NCI-H2227 (cell line): ENCODE measurements at regions not wholly inside any gene's neighbourhood (a gene's known extent, or its start where the extent isn't known, plus 50 kb on each side); places are given as distances from the start of the nearest gene placed in this dataset.
"Not testable (repeated sequence)": the region's sequence is repeated elsewhere in the genome, so short reads cannot be mapped to it uniquely, and the experiment has no call there.

Experiments
- DNase-seq: peaks from one replicate; lab custom pipeline; 2025; ENCODE audit not compliant: unreplicated experiment; lab: John Stamatoyannopoulos, UW

- no peak for DNase-seq
Observed at GRCh38 chr11:97502201-97502600, 1112.4 kb downstream of the JRKL start.

DNA sequence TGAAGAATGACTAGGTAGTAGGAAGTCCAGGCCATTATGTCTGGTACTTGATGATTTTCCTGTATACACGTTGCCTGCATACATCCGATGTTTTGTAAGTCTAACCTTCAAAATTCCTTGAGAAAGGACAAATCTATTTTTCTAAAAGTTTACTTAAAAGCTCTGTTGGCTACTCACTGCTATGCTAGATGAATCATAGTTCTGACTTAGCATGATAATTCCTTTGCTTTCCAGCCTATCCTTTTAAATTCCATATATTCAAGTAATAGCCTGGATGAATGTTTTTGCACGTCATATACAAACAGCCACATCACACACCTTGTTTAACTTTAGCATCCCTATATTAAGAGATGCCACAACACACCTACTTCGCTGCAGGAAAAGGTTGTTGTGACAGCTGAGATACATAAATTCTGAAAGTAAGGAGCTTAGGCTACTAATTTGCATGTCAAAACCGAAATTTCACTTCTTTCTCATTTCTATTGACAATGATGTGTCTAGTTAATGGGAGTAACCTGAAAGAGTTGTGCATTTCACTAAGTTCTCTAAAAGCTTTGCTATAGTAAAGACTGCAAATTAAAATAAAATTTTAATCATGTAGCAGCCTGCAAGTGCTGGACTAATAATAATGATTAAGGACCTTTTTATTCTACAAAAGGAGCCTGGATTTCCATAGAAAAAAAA, 1116.4 kb downstream of the JRKL start:
- no peak for DNase-seq

DNA sequence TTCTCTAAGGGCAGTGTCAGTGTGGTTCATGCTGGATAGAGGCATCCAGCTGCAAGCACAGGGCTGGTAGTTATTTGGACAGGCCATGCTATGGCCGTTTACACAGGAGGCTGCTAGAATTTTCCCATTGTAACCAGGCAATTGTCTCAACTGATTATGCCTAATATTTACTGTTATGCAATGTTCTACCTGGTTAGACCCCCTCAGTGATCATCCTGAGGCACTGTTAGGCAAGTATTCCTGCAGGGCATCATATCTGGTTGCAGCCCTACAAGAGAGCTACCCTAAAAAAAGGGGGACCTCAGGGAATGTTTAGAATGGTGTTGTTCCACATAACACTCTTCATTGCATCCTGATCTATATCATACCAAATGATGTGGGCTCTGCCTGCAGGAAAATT, 1124.6 kb downstream of the JRKL start:
- no peak for DNase-seq

DNA sequence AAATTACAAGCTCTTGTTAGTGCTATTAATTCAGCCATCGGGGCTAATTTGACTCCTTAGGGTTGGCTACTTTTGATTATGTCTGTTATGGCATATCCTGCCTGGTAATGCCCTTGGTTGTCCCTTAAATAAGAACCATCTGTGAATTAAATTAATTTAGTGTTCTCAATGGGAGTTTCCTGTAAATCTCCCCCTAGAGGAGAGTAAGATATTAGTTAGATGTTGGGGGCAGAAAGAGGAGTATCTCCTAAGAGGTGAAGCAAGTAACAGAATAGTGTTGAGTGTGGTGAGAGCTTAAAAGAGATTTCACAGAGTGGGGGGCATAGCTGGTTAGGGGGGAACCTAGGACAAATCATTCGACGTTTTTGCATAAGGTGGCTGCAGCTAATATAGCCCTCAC, 1126.9 kb downstream of the JRKL start:
- no peak for DNase-seq

- DNase-seq, result no peak
Observed at GRCh38 chr11:97525273-97525672, 1135.5 kb downstream of the JRKL start.

DNA sequence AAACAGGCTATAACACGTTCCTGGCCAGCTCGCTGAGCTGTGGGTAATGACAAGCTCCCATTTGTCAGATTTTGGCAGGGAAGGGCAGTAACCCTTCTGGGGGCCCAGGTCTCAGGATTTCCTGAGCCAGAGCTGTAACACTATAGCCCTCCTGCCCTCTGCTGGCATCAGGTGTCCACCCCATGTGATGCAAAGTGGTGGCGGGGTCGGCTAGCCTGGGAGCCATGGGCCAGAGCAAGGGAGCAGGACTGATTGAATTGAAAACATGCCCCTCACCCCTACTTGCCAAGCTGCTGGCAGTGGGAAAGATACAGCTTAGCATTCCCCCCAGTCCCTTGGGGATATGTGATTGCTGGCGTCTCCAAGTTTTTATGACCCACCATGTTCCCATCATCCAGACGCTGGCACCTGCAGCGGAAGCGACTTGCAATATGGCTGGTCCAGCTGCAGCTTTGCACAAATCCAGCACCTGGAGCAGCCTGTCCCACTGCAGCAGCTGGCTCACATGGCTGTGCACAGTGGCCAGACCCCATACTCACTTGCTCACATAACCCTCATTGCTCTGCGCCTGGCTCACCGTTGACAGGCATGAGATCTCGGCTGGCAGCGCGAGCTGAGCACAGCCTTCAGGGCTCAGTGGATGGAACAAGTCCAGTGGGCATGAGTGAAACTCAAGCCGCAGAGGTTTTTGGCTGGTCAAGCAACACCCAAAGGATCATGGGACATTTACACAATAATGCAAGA, 1147.8 kb downstream of the JRKL start:
- DNase-seq, result no peak

- no peak for DNase-seq
Observed at GRCh38 chr11:97544431-97544830, 1154.6 kb downstream of the JRKL start.

- no peak for DNase-seq
Observed at GRCh38 chr11:97548280-97548679, 1158.5 kb downstream of the JRKL start.

DNA sequence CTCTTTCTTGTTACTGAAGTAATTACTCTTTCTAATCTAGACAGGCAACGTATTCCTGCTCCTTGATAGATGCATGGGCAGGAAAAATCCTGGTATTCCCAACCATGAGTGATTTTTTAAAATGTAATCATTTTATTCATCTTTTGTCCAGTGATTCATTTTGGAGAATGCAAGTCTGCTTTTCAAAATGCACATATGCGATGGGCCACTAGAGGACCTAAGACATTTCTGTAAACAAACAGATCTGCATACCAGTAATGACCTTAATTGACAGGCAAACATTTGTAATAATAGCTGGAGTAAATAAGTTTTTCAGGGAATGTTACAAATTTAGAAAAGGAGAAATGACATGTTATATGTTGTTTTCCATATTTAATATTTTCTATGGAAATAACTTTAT, 1167.6 kb downstream of the JRKL start:
- DNase-seq, result no peak

DNA sequence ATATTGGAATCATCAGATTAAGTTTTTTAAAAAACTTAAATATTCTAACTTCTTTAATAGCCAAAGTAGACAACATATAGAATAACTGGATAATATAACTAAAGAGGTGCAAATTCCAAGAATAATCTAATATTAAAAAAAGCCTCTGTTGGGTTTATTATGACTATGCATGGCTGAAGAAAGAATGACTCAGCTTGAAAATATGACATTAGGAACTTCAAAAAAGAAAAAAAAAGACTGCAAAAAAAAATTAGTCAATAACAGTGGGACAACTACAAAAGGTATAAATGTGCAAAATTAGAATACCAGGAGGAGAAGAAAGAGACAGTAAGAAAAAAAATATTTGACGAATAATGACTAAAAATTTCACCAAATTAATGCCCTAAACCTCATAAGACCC, 1178.0 kb downstream of the JRKL start:
- no peak for DNase-seq

- no peak for DNase-seq
Observed at GRCh38 chr11:97570636-97571035, 1180.8 kb downstream of the JRKL start.

GRCh38 chr11:97573771-97574170, 1184.0 kb downstream of the JRKL start:
- not testable (repeated sequence) for DNase-seq

GRCh38 chr11:97574976-97575665, 1185.3 kb downstream of the JRKL start:
- DNase-seq, result no peak

GRCh38 chr11:97607291-97608000, 1217.6 kb downstream of the JRKL start:
- no peak for DNase-seq

DNA sequence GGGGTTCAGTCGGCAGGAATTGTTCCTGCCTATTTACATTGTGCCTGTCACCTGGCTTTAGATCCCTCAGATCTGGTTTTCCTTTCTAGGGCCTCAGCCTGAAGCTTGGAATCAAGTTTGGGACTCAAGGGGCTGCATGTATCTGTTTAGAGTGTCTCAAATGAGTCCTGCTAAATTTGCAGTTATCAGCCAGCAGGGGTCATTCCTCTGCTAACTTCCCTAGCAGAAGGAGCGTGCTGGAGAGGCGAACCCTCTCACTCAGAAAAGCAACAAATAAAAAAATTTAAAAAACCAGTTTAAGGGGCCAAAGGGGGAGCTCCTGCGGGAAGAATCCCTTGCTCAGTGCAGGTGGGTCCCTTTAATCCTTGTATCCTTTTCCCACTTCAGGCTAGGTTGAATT, 1220.2 kb downstream of the JRKL start:
- no peak for DNase-seq

DNA sequence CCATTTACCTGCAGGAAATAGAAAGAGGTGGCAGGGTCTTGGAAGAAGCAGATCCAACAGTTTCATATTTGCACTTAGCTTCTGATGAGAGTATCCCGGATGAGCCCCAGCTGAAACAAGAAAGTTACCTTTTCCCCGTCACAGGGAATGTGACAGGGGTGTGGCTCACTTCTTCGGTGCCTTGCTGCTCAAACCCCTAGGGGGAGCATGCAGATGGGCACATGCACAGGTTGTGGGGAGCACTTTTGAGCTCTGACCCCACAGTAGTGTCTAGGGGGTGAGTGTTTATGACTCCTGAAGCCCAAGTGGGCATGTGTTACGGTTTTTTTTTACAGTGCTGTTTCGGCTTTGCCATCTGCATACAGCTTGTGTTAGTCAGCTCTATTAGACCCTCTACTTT, 1221.0 kb downstream of the JRKL start:
- DNase-seq, result no peak

DNA sequence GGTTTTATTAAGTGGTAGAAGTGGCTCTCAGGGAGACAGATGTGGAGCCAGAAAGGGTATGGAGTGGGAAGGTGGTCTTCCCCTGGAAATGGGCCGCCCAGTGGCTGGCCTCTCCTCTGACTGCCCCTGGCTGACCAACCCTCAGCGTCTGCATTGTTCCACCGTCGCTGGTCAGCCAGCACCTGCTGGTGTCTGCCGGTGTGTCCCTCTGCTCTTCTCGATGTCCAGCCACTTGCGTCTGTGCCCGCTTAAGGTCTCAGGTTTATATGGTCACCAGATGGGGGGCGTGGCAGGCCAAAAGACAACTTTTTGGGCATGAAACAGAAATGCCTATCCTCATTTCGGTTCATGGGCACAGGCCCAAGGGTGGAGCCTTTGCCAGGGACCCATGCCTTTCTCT, 1221.5 kb downstream of the JRKL start:
- no peak for DNase-seq

DNA sequence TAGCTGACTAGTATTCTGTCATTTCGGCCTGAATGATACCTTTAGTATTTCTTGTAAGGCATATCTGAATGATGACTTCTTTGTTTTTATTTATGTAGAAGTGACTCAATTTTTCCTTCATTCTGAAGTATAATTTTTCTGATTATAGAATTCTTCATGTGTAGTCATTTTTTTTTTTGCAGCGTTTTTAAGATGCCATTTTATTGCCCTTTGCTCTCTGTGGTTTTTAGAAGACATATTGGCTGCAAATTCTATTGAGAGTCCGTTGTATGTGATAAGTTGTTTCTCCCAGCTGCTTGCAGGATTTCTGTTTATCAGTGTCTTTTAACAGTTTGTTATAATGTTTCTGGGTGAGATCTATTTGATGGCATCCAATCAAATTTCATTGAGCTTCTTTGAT, 1224.8 kb downstream of the JRKL start:
- no peak for DNase-seq

DNA sequence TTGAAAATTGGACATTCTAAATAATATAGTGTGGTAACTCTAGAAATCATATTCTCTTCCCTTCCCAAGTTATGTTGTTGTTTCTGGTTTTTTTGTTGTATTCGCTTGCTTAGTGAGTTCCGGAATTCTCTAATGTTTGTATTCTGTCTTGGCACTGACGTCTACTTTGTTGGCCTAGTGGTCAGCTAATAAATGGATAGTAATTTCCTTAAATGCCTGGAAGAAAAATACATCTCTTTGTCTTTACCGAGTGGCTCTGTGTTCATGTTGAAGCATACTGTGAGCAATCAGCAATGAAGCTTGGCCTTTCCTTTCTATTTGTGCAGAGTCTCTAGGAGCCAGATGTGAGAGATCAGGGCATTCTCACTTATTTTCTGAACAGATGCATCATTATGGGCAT, 1225.7 kb downstream of the JRKL start:
- DNase-seq, result no peak

GRCh38 chr11:97617031-97617430, 1227.2 kb downstream of the JRKL start:
- DNase-seq, result no peak

DNA sequence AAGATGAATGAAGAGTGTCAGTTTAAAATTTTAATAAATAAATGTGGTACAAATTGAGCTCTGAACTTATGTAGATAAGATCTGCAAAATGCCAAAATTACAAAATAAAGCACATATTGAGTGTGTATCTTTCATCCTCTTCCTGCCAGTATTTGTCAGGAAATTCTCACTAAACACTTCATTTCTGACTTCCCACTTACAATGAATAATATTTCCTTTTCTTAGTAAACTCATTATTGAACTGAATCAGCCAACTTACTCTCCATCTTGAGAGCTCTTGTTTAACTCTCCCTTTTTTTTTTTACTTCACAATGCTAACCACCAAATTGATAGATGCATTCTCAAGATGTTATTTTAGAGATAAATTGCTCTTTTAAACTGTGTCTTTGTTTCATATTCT, 1230.2 kb downstream of the JRKL start:
- DNase-seq, result no peak

DNA sequence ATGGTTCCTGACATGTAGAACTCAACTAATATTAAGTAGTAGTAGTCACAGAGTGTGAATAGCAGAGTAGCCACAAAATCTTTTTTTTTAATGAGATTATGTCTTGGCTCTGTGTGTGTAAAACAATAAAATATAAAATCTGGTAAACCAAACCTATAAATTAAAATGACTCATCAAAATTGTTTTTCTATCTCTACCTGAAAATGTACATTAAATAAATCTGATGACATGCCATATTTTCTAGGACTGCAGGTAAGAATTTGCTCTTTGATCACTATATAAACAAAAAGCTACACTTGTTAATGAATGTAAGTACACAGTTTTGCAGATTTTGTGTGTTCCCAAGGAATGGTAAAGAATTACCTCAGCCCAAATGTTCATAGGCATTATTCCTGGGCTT, 1231.5 kb downstream of the JRKL start:
- DNase-seq, result no peak
